ENCODE measurements at regions not wholly inside any gene's neighbourhood (a gene's known extent, or its start where the extent isn't known, plus 50 kb on each side); places are given as distances from the start of the nearest gene placed in this dataset.
"Not testable (repeated sequence)": the region's sequence is repeated elsewhere in the genome, so short reads cannot be mapped to it uniquely, and the experiment has no call there.

- H3K4me3 ChIP-seq (ENCODE audit: low read depth, low read length), result no peak overlapping the region
- no peak for TF ChIP-seq CTCF (IDR thresholded peaks at IDR 0.05; ENCODE audit: borderline replicate concordance, insufficient read depth, low read depth, low read length)
Measured at GRCh38 chr16:66175058-66175457, 191.4 kb upstream of the CDH5 start.

- not testable (repeated sequence) for H3K4me3 ChIP-seq (ENCODE audit: low read depth, low read length)
Measured at GRCh38 chr16:66173796-66174195, 192.7 kb upstream of the CDH5 start.

GRCh38 chr16:66173181-66173580 is 193.3 kb upstream of the CDH5 start:
- not testable (repeated sequence) for H3K4me3 ChIP-seq (ENCODE audit: low read depth, low read length)

- no peak for TF ChIP-seq CTCF (IDR thresholded peaks at IDR 0.05; ENCODE audit: borderline replicate concordance, insufficient read depth, low read depth, low read length)
Measured at GRCh38 chr16:66172463-66172862, 194.0 kb upstream of the CDH5 start.

GRCh38 chr16:66171578-66171977 is 194.9 kb upstream of the CDH5 start:
- no peak for TF ChIP-seq CTCF (IDR thresholded peaks at IDR 0.05; ENCODE audit: borderline replicate concordance, insufficient read depth, low read depth, low read length)
- H3K4me3 ChIP-seq (ENCODE audit: low read depth, low read length), result no peak overlapping the region

More at GRCh38 chr16:66172463-66172862, 194.0 kb upstream of the CDH5 start:
- no peak overlapping the region for H3K4me3 ChIP-seq (ENCODE audit: low read depth, low read length)

- TF ChIP-seq CTCF (IDR thresholded peaks at IDR 0.05; ENCODE audit: borderline replicate concordance, insufficient read depth, low read depth, low read length), result no peak
- no peak overlapping the region for H3K4me3 ChIP-seq (ENCODE audit: low read depth, low read length)
Measured at GRCh38 chr16:66170989-66171388, 195.5 kb upstream of the CDH5 start.

GRCh38 chr16:66169817-66170216 is 196.7 kb upstream of the CDH5 start:
- TF ChIP-seq CTCF (IDR thresholded peaks at IDR 0.05; ENCODE audit: borderline replicate concordance, insufficient read depth, low read depth, low read length), result 0 out of 2 replicates have a peak, but pooled peaks have one; percentile 8
- no peak overlapping the region for H3K4me3 ChIP-seq (ENCODE audit: low read depth, low read length)

- no peak for TF ChIP-seq CTCF (IDR thresholded peaks at IDR 0.05; ENCODE audit: borderline replicate concordance, insufficient read depth, low read depth, low read length)
- H3K4me3 ChIP-seq (ENCODE audit: low read depth, low read length), result no peak overlapping the region
Measured at GRCh38 chr16:66168777-66169176, 197.7 kb upstream of the CDH5 start.

Data from GM12875 (cell line).